ENCODE measurements at regions not wholly inside any gene's neighbourhood (a gene's known extent, or its start where the extent isn't known, plus 50 kb on each side); places are given as distances from the start of the nearest gene placed in this dataset.
A peak's percentile ranks its signal among the peaks of the same experiment; 100 is the strongest.

GRCh38 chr13:111008351-111008750 is 93.5 kb upstream of the ANKRD10 start (continued):
- no peak for TF ChIP-seq NR1H2 (CRISPR knock-in tag; IDR thresholded peaks at IDR 0.05)
- TF ChIP-seq ZNF396 (CRISPR knock-in tag; IDR thresholded peaks at IDR 0.05; ENCODE audit: borderline replicate concordance): no peak
- TF ChIP-seq JAZF1 (CRISPR knock-in tag; IDR thresholded peaks at IDR 0.05): no peak
- no peak for TF ChIP-seq FOXP4 (CRISPR knock-in tag; IDR thresholded peaks at IDR 0.05)
- no peak for TF ChIP-seq ETV6 (CRISPR knock-in tag; IDR thresholded peaks at IDR 0.05)
- TF ChIP-seq ATF6 (CRISPR knock-in tag; IDR thresholded peaks at IDR 0.05): no peak

GRCh38 chr13:111007209-111007608 is 92.3 kb upstream of the ANKRD10 start:
- POLR2A ChIA-PET: no interaction called here
- no peaks in the 10 kb centered on the region for H3K9me3 Mint-ChIP-seq
- DNase-seq (ENCODE audit: low spot score) (no peak), ATAC-seq (peak; percentile 16)
- TF ChIP-seq ZNF416 (CRISPR knock-in tag; IDR thresholded peaks at IDR 0.05) (no peak), TP53 (CRISPR knock-in tag; IDR thresholded peaks at IDR 0.05) (no peak), NFE2L1 (CRISPR knock-in tag; IDR thresholded peaks at IDR 0.05) (no peak), TCF7 (CRISPR knock-in tag; IDR thresholded peaks at IDR 0.05; ENCODE audit: low read depth) (no peak), TEAD1 (CRISPR knock-in tag; IDR thresholded peaks at IDR 0.05) (no peak), NFYB (CRISPR knock-in tag; conservative IDR thresholded peaks at IDR 0.05; ENCODE audit: low read depth) (no peak), FOXK1 (CRISPR knock-in tag; IDR thresholded peaks at IDR 0.05) (no peak), NR1H2 (CRISPR knock-in tag; IDR thresholded peaks at IDR 0.05) (no peak), MXD4 (CRISPR knock-in tag; IDR thresholded peaks at IDR 0.05; ENCODE audit: borderline replicate concordance) (no peak), IRF2 (CRISPR knock-in tag; IDR thresholded peaks at IDR 0.05; ENCODE audit: borderline replicate concordance, low read depth) (no peak), ZNF317 (CRISPR knock-in tag; IDR thresholded peaks at IDR 0.05; ENCODE audit: borderline replicate concordance, low read depth) (no peak), USF2 (CRISPR knock-in tag; IDR thresholded peaks at IDR 0.05) (no peak), ATF3 (CRISPR knock-in tag; conservative IDR thresholded peaks at IDR 0.05) (no peak), IRF1 (CRISPR knock-in tag; IDR thresholded peaks at IDR 0.05) (no peak), GRHL2 (CRISPR knock-in tag; IDR thresholded peaks at IDR 0.05; ENCODE audit: insufficient replicate concordance, severe bottlenecking) (no peak), PREB (CRISPR knock-in tag; IDR thresholded peaks at IDR 0.05; ENCODE audit: borderline replicate concordance) (no peak), CDX4 (CRISPR knock-in tag; IDR thresholded peaks at IDR 0.05; ENCODE audit: borderline replicate concordance) (no peak), OVOL2 (CRISPR knock-in tag; IDR thresholded peaks at IDR 0.05; ENCODE audit: borderline replicate concordance) (no peak)
- peaks cover 10% of the 10 kb centered on the region for H3K4me1 Mint-ChIP-seq
- no peaks in the 10 kb centered on the region for H3K36me3 Mint-ChIP-seq
- no peak overlapping the region for H3K4me3 Mint-ChIP-seq
- no peaks in the 10 kb centered on the region for H3K27me3 Mint-ChIP-seq (ENCODE audit: low read depth)
- no peak overlapping the region for H3K27ac Mint-ChIP-seq
- CTCF ChIA-PET: no interaction called here
